ENCODE measurements at regions not wholly inside any gene's neighbourhood (a gene's known extent, or its start where the extent isn't known, plus 50 kb on each side); places are given as distances from the start of the nearest gene placed in this dataset.

DNA sequence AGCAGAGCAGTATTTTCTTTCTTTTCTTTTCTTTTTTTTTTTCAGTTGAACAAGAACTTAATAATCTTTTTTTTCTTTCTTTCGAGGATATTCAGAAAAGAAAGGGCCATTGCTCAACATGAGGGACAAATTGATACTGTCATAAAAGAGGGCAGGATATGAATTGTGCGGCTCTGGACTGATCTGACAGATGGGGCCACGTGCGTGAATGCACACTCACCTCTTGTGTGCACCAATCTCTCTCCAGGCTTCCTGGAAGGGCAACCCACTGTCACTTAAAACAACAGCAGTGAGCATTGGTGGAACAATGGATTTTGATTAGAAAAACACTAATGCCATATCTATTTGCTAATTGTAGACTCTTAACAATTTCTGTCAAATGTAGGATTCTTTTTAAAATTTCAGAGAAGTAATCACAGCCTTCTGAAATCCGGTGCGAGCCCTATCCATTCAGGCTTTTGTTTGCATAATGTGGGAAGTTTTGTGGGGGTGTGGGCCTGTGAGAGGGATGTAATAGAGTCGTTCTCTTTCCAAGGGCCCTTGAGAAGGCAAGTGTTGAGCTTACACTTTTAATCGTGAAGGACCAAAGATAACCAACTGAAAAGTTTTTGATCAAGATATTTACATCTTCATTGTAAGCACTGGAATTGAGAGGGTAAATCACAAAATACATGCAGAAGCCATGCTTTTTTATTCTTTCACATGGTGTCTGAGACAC, 298.8 kb downstream of the SP3 start:
- intact Hi-C loops (cut with micrococcal nuclease; ENCODE audit: unreplicated experiment) = loop anchor here (10.0 kb wide), 1 partner anchor 262 kb away; no protein-coding TSS in a partner anchor

More for the DNA sequence above, 298.8 kb downstream of the SP3 start:
- Histone ChIP-seq H4K20me1 (ENCODE audit: insufficient read depth, low read length) (no peaks in the 10 kb centered on the region), H3K9ac (ENCODE audit: insufficient read depth, low read depth, low read length) (no peak overlapping the region), H3K27me3 (ENCODE audit: control insufficient read depth in 1 of 2, insufficient read depth in 2 of 2, low read length in 2 of 2) (peaks cover 0 to 11% of the 10 kb centered on the region in 2 experiments; a peak in 2 of 5 replicates), H3K9me3 (ENCODE audit: low read length) (no peaks in the 10 kb centered on the region), H3K27ac (ENCODE audit: extremely low read length, insufficient read depth, low read length) (no peak overlapping the region), H3K4me1 (ENCODE audit: insufficient read depth, low read length) (no peaks in the 10 kb centered on the region), H3K4me3 (replicated peaks in 1 of 3; ENCODE audit: insufficient read depth in 1 of 3, low read depth in 2 of 3, low read length in 3 of 3) (no peak overlapping the region), H3K79me2 (ENCODE audit: insufficient read depth, low read length) (no peaks in the 10 kb centered on the region), H2AFZ (ENCODE audit: low read length) (no peak overlapping the region), H3K4me2 (ENCODE audit: low read depth, low read length) (no peak overlapping the region), H3K36me3 (replicated peaks in 1 of 2; ENCODE audit: control insufficient read depth in 1 of 2, insufficient read depth in 2 of 2, low read length in 2 of 2) (no peaks in the 10 kb centered on the region)
- ATAC-seq (no peak), FAIRE-seq (no peak), DNase-seq (ENCODE audit: low spot score) (no peak)
- ChIA-PET POLR2A (no interaction called here), CTCF (ENCODE audit: low intra/inter-chr PET ratio, low total read pairs) (no interaction called here)
- in situ Hi-C loops (cut with HindIII; ENCODE audit: extremely low pct_ligation_motif_present, low pct_unique_long_range_greater_than_20kb) = no loop called here
- no peak for TF ChIP-seq HOXA9 (CRISPR knock-in tag; IDR thresholded peaks at IDR 0.05; ENCODE audit: borderline replicate concordance)
- TF ChIP-seq ZNF282 (IDR thresholded peaks at IDR 0.05; ENCODE audit: partially characterized antibody) = no peak
- TF ChIP-seq PRDM15 (CRISPR knock-in tag; IDR thresholded peaks at IDR 0.05) = no peak
- TF ChIP-seq PRPF4 (IDR thresholded peaks at IDR 0.05; ENCODE audit: low read depth, low read length, poor library complexity, severe bottlenecking) = no peak
- no peak for TF ChIP-seq FOXK2 (IDR thresholded peaks at IDR 0.05)
- TF ChIP-seq HES4 (CRISPR knock-in tag; IDR thresholded peaks at IDR 0.05; ENCODE audit: borderline replicate concordance) = no peak
- 34% methylated on average over 8 of the region's 8 CpGs for WGBS (ENCODE audit: low lambda C conversion rate)
- BruUV-seq (replicated peaks) = no TSS peak

Measured in HepG2 (cell line).